HepG2 (cell line): ENCODE measurements at regions not wholly inside any gene's neighbourhood (a gene's known extent, or its start where the extent isn't known, plus 50 kb on each side); places are given as distances from the start of the nearest gene placed in this dataset.

ENCODE experiments used
- ATAC-seq: fragments of 200-7000 bp; cut with Tn5 transposase; 3 replicates; pipeline ENCODE4 v1.9.1; 2020; ENCODE audit warnings: mild to moderate bottlenecking, moderate library complexity
- BruUV-seq: library from RNA; stranded (reverse); fragments of 400-500 nt; replicated peaks from 2 replicates; lab custom pipeline; 2021; lab: Mats Ljungman, UMichigan
- CTCF ChIA-PET: fragments of 300-600 bp; formaldehyde crosslinking; extraction: SDS; loops from one replicate; lab custom pipeline; 2021; ENCODE audit warnings: low total read pairs, inconsistent platforms, low intra/inter-chr PET ratio; lab: Yijun Ruan, JAX
- POLR2A ChIA-PET: fragments of 350-600 bp; sonication (Branson Sonifier 250); formaldehyde crosslinking; loops from one replicate; lab custom pipeline; 2020; ENCODE audit warnings: antibody characterized with exemption, inconsistent platforms; lab: Yijun Ruan, JAX
- DNase-seq: peaks from one replicate; pipeline ENCODE4 v3.0.0-alpha.2; 2015; ENCODE audit warnings: low spot score
- FAIRE-seq: peaks from 3 replicates; lab custom pipeline; 2011; peaks lifted over from hg19 to GRCh38; lab: Jason Lieb, UNC
- H2AFZ ChIP-seq: one replicate; pipeline ENCODE4 v1.6.1; 2011; ENCODE audit warnings: low read length, inconsistent platforms
- H3K27ac ChIP-seq: fragments of 300-600 bp; 3 replicates; pipeline ENCODE4 v1.8.0; 2011; ENCODE audit warnings: mixed run types, mild to moderate bottlenecking, mixed read lengths, low read length, inconsistent platforms; ENCODE audit not compliant: insufficient read depth; ENCODE audit errors: extremely low read length
- H3K27me3 ChIP-seq, 2 experiments: fragments of 200-600 bp in 1 of 2; 2 replicates in 1 of 2; 3 replicates in 1 of 2; pipeline versions ENCODE4 v1.6.0 to v1.8.0; 2011; ENCODE audit warnings: low read length in 2 of 2, mild to moderate bottlenecking in 2 of 2, moderate library complexity in 2 of 2, inconsistent platforms in 1 of 2; ENCODE audit not compliant: insufficient read depth in 2 of 2, control insufficient read depth in 1 of 2
- H3K36me3 ChIP-seq, 2 experiments: fragments of 200-600 bp in 1 of 2; replicated peaks in 1 of 2; 2 replicates in 1 of 2; 3 replicates in 1 of 2; pipeline versions ENCODE4 v1.5.1 to v1.8.0; 2011; ENCODE audit warnings: low read length in 2 of 2, inconsistent platforms in 1 of 2; ENCODE audit not compliant: insufficient read depth in 2 of 2, control insufficient read depth in 1 of 2
- H3K4me1 ChIP-seq: 2 replicates; pipeline ENCODE4 v1.5.1; 2012; ENCODE audit warnings: low read length, inconsistent platforms; ENCODE audit not compliant: insufficient read depth
- H3K4me2 ChIP-seq: 2 replicates; pipeline ENCODE4 v1.6.0; 2011; ENCODE audit warnings: low read depth, low read length, inconsistent platforms
- H3K4me3 ChIP-seq, 3 experiments: fragments of 200-600 bp in 1 of 3; sonication (generic), shearing (Covaris generic) in 1 of 3; replicated peaks in 1 of 3; 2 replicates each; pipeline ENCODE4 v1.5.1; 2011 to 2016; ENCODE audit warnings: low read length in 3 of 3, inconsistent platforms in 2 of 3, low read depth in 2 of 3, mild to moderate bottlenecking in 2 of 3, control low read depth in 1 of 3, mixed read lengths in 1 of 3; ENCODE audit not compliant: insufficient read depth in 1 of 3
- H3K79me2 ChIP-seq: one replicate; pipeline ENCODE4 v1.6.1; 2011; ENCODE audit warnings: low read length, inconsistent platforms; ENCODE audit not compliant: insufficient read depth
- H3K9ac ChIP-seq: 2 replicates; pipeline ENCODE4 v1.6.0; 2011; ENCODE audit warnings: mild to moderate bottlenecking, low read depth, low read length, inconsistent platforms; ENCODE audit not compliant: insufficient read depth
- H3K9me3 ChIP-seq: 2 replicates; pipeline ENCODE4 v1.5.1; 2012; ENCODE audit warnings: mild to moderate bottlenecking, low read length
- H4K20me1 ChIP-seq: 2 replicates; pipeline ENCODE4 v1.6.0; 2011; ENCODE audit warnings: inconsistent platforms, mild to moderate bottlenecking, low read length, moderate library complexity; ENCODE audit not compliant: insufficient read depth
- BRD4 ChIP-seq: sonication (generic); formaldehyde crosslinking; IDR thresholded peaks from 2 replicates; pipeline ENCODE4 v1.4.0; 2020; ENCODE audit warnings: missing genetic modification reagents
- SUZ12 ChIP-seq: fragments of 150-350 bp; IDR thresholded peaks from 2 replicates; pipeline ENCODE4 v1.6.1; 2014; ENCODE audit warnings: low read depth, low read length
- TRIM24 ChIP-seq: sonication (generic); formaldehyde crosslinking; IDR thresholded peaks from 2 replicates; pipeline ENCODE4 v1.8.0; 2022; ENCODE audit warnings: mild to moderate bottlenecking, missing genetic modification reagents
- WGBS: methylation state at CpG from one replicate; pipeline ENCODE4 v1.1.6; 2017; ENCODE audit warnings: low lambda C conversion rate; 5-methylcytosine and 5-hydroxymethylcytosine counted together
- in situ Hi-C: cut with HindIII; loops from 2 replicates; pipeline ENCODE4 v1.10.0; 2017; ENCODE audit warnings: low pct_unique_long_range_greater_than_20kb; ENCODE audit not compliant: extremely low pct_ligation_motif_present
- intact Hi-C: fragments of 100-400 bp; cut with micrococcal nuclease; formaldehyde crosslinking; loops from one replicate; pipeline ENCODE4 v1.10.0; 2022; ENCODE audit not compliant: unreplicated experiment
- TF ChIP-seq, protein P1 (sequence below): sonication (generic); formaldehyde crosslinking; IDR thresholded peaks from 2 replicates; pipeline ENCODE4 v1.4.0; 2020; ENCODE audit warnings: low read depth, missing genetic modification reagents
- TF ChIP-seq, protein P2 (sequence below): IDR thresholded peaks from 2 replicates; pipeline ENCODE4 v1.6.1; 2018; ENCODE audit warnings: missing genetic modification reagents
- TF ChIP-seq, protein P3 (sequence below): sonication (generic); formaldehyde crosslinking; IDR thresholded peaks from 2 replicates; pipeline ENCODE4 v1.4.0; 2020; ENCODE audit warnings: missing genetic modification reagents, borderline replicate concordance

DNA sequence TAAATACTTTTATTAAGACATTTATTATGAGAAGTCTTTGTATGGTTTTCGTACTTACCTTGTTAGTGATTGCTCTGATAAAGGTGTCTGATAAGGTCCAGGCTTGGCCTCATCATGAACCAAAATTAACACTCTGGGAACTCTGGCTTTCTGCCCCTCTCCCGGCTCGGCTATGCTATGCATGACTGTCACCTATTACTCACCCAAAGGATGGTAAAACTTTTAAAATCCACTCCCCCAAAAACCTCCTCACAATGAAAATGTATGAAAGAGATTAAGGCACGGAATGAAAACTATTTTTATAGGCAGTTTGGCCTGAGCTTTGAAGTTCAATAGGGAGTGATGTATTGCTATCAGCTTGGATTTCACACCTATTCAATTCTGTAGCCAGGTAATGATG lies 217.3 kb upstream of the TBX3 start:
- intact Hi-C loops (no loop called here), in situ Hi-C loops (no loop called here)
- CTCF ChIA-PET, result no interaction called here

More for the DNA sequence above, 217.3 kb upstream of the TBX3 start:
- no peak for DNase-seq
- H4K20me1 ChIP-seq, result no peaks in the 10 kb centered on the region
- H3K27me3 ChIP-seq, result peaks cover 1 to 6% of the 10 kb centered on the region in 2 experiments; a peak in 1 of 5 replicates
- no peak overlapping the region for H2AFZ ChIP-seq
- 39% methylated on average over 4 of the region's 4 CpGs for WGBS
- no peaks in the 10 kb centered on the region for H3K36me3 ChIP-seq
- ATAC-seq, result no peak
- TF ChIP-seq, protein P1, sequence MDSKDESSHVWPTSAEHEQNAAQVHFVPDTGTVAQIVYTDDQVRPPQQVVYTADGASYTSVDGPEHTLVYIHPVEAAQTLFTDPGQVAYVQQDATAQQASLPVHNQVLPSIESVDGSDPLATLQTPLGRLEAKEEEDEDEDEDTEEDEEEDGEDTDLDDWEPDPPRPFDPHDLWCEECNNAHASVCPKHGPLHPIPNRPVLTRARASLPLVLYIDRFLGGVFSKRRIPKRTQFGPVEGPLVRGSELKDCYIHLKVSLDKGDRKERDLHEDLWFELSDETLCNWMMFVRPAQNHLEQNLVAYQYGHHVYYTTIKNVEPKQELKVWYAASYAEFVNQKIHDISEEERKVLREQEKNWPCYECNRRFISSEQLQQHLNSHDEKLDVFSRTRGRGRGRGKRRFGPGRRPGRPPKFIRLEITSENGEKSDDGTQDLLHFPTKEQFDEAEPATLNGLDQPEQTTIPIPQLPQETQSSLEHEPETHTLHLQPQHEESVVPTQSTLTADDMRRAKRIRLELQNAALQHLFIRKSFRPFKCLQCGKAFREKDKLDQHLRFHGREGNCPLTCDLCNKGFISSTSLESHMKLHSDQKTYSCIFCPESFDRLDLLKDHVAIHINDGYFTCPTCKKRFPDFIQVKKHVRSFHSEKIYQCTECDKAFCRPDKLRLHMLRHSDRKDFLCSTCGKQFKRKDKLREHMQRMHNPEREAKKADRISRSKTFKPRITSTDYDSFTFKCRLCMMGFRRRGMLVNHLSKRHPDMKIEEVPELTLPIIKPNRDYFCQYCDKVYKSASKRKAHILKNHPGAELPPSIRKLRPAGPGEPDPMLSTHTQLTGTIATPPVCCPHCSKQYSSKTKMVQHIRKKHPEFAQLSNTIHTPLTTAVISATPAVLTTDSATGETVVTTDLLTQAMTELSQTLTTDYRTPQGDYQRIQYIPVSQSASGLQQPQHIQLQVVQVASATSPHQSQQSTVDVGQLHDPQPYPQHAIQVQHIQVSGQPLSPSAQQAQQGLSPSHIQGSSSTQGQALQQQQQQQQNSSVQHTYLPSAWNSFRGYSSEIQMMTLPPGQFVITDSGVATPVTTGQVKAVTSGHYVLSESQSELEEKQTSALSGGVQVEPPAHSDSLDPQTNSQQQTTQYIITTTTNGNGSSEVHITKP (CRISPR knock-in tag), result no peak
- TF ChIP-seq TRIM24 (CRISPR knock-in tag) (no peak), BRD4 (CRISPR knock-in tag) (no peak), SUZ12 (no peak)
- TF ChIP-seq, protein P2, sequence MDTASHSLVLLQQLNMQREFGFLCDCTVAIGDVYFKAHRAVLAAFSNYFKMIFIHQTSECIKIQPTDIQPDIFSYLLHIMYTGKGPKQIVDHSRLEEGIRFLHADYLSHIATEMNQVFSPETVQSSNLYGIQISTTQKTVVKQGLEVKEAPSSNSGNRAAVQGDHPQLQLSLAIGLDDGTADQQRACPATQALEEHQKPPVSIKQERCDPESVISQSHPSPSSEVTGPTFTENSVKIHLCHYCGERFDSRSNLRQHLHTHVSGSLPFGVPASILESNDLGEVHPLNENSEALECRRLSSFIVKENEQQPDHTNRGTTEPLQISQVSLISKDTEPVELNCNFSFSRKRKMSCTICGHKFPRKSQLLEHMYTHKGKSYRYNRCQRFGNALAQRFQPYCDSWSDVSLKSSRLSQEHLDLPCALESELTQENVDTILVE (CRISPR knock-in tag), result no peak
- TF ChIP-seq, protein P3, sequence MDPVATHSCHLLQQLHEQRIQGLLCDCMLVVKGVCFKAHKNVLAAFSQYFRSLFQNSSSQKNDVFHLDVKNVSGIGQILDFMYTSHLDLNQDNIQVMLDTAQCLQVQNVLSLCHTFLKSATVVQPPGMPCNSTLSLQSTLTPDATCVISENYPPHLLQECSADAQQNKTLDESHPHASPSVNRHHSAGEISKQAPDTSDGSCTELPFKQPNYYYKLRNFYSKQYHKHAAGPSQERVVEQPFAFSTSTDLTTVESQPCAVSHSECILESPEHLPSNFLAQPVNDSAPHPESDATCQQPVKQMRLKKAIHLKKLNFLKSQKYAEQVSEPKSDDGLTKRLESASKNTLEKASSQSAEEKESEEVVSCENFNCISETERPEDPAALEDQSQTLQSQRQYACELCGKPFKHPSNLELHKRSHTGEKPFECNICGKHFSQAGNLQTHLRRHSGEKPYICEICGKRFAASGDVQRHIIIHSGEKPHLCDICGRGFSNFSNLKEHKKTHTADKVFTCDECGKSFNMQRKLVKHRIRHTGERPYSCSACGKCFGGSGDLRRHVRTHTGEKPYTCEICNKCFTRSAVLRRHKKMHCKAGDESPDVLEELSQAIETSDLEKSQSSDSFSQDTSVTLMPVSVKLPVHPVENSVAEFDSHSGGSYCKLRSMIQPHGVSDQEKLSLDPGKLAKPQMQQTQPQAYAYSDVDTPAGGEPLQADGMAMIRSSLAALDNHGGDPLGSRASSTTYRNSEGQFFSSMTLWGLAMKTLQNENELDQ (CRISPR knock-in tag), result no peak
- H3K4me1 ChIP-seq, result peaks cover 15% of the 10 kb centered on the region; the same call in 1 of the 2 replicates
- no peaks in the 10 kb centered on the region for H3K79me2 ChIP-seq
- no peak overlapping the region for H3K27ac ChIP-seq
- no peak overlapping the region for H3K9ac ChIP-seq
- no peak overlapping the region for H3K4me3 ChIP-seq
- POLR2A ChIA-PET, result no interaction called here
- BruUV-seq, result no TSS peak
- no peak overlapping the region for H3K4me2 ChIP-seq
- H3K9me3 ChIP-seq, result no peaks in the 10 kb centered on the region
- FAIRE-seq, result no peak
